GM12878 (cell line): ENCODE measurements at regions not wholly inside any gene's neighbourhood (a gene's known extent, or its start where the extent isn't known, plus 50 kb on each side); places are given as distances from the start of the nearest gene placed in this dataset.

Experiments
- ATAC-seq: fragments of 200-7000 bp; cut with Tn5 transposase; 3 replicates; pipeline ENCODE4 v1.9.1; 2020; ENCODE audit warnings: mild to moderate bottlenecking, moderate library complexity
- BruUV-seq: library from RNA; stranded (reverse); fragments of 400-500 nt; replicated peaks from 2 replicates; lab custom pipeline; 2021; lab: Mats Ljungman, UMichigan
- CTCF ChIA-PET: fragments of 300-600 bp; sonication (Branson Sonifier 250); formaldehyde crosslinking; extraction: SDS; loops from one replicate; lab custom pipeline; 2021; ENCODE audit warnings: inconsistent platforms; lab: Yijun Ruan, JAX
- POLR2A ChIA-PET: fragments of 350-600 bp; formaldehyde crosslinking; extraction: SDS; loops from one replicate; lab custom pipeline; 2021; ENCODE audit warnings: inconsistent platforms; lab: Charles Lee
- RAD21 ChIA-PET: fragments of 300-600 bp; sonication (Branson Sonifier 250); formaldehyde crosslinking; loops from one replicate; lab custom pipeline; 2023; ENCODE audit warnings: antibody characterized with exemption; ENCODE audit not compliant: unreplicated experiment; lab: Charles Lee
- SMC1A ChIA-PET: fragments of 300-600 bp; sonication (Branson Sonifier 250); formaldehyde crosslinking; loops from one replicate; lab custom pipeline; 2023; ENCODE audit not compliant: unreplicated experiment, uncharacterized antibody; lab: Charles Lee
- DNase-seq: peaks from one replicate; pipeline ENCODE4 v3.0.0-alpha.2; 2011; ENCODE audit warnings: low read depth, low spot score
- FAIRE-seq: peaks from 3 replicates; lab custom pipeline; 2011; peaks lifted over from hg19 to GRCh38; lab: Jason Lieb, UNC
- H2AFZ ChIP-seq: 2 replicates; pipeline ENCODE4 v1.6.0; 2011; ENCODE audit warnings: low read depth, low read length, control low read depth; ENCODE audit not compliant: control insufficient read depth
- H3K27ac ChIP-seq: 2 replicates; pipeline ENCODE4 v1.5.1; 2011; ENCODE audit warnings: control low read depth; ENCODE audit not compliant: control insufficient read depth, insufficient read depth
- H3K27me3 ChIP-seq, 2 experiments: replicated peaks in 1 of 2; 2 replicates each; pipeline versions ENCODE4 v1.6.0 to v1.6.1; 2011; ENCODE audit warnings: low read length in 1 of 2; ENCODE audit not compliant: control insufficient read depth in 2 of 2, insufficient read depth in 2 of 2
- H3K36me3 ChIP-seq, 2 experiments: 2 replicates each; pipeline ENCODE4 v1.5.1; 2011; ENCODE audit warnings: low read length in 1 of 2; ENCODE audit not compliant: control insufficient read depth in 2 of 2, insufficient read depth in 2 of 2
- H3K4me1 ChIP-seq: 2 replicates; pipeline ENCODE4 v1.6.1; 2011; ENCODE audit warnings: mild to moderate bottlenecking, low read length, moderate library complexity, mixed read lengths; ENCODE audit not compliant: control insufficient read depth, insufficient read depth
- H3K4me2 ChIP-seq: 2 replicates; pipeline ENCODE4 v1.6.0; 2011; ENCODE audit warnings: control low read depth; ENCODE audit not compliant: control insufficient read depth, insufficient read depth
- H3K4me3 ChIP-seq: fragments of 200-600 bp; sonication (generic); 2 replicates; pipeline ENCODE4 v1.5.1; 2016
- H3K79me2 ChIP-seq: 2 replicates; pipeline ENCODE4 v1.6.0; 2011; ENCODE audit warnings: low read length; ENCODE audit not compliant: control insufficient read depth, insufficient read depth
- H3K9ac ChIP-seq: 2 replicates; pipeline ENCODE4 v1.8.0; 2011; ENCODE audit warnings: low read length, control low read depth, mixed read lengths; ENCODE audit not compliant: control insufficient read depth, insufficient read depth
- H3K9me3 ChIP-seq: replicated peaks from 3 replicates; pipeline ENCODE4 v1.5.1; 2011; ENCODE audit warnings: mild to moderate bottlenecking, low read length; ENCODE audit not compliant: control insufficient read depth, insufficient read depth
- H4K20me1 ChIP-seq: 2 replicates; pipeline ENCODE4 v1.6.0; 2011; ENCODE audit not compliant: control insufficient read depth, insufficient read depth
- ASH2L ChIP-seq: fragments of 300-600, 200-600 bp; sonication (generic); IDR thresholded peaks from 2 replicates; pipeline ENCODE4 v1.6.1; 2017; ENCODE audit warnings: low read depth, mild to moderate bottlenecking, borderline replicate concordance
- BCL3 ChIP-seq: IDR thresholded peaks from 2 replicates; pipeline ENCODE4 v1.6.1; 2011; ENCODE audit warnings: borderline replicate concordance, low read depth, mild to moderate bottlenecking, moderate library complexity, low read length; ENCODE audit not compliant: insufficient read depth, poor library complexity, severe bottlenecking
- CBX5 ChIP-seq: sonication (generic); IDR thresholded peaks from 2 replicates; pipeline ENCODE4 v1.6.1; 2016; ENCODE audit warnings: low read depth, moderate library complexity, mild to moderate bottlenecking, inconsistent platforms
- CREB1 ChIP-seq: IDR thresholded peaks from 2 replicates; pipeline ENCODE4 v1.6.1; 2012; ENCODE audit warnings: low read depth, mild to moderate bottlenecking, inconsistent platforms
- EGR1 ChIP-seq, 2 experiments: IDR thresholded peaks; 1 replicate in 1 of 2; 2 replicates in 1 of 2; pipeline ENCODE4 v1.6.1; 2011 to 2012; ENCODE audit warnings: low read depth in 2 of 2, low read length in 2 of 2, borderline replicate concordance in 1 of 2, mild to moderate bottlenecking in 1 of 2, moderate library complexity in 1 of 2
- HDAC6 ChIP-seq: fragments of 200-600 bp; sonication (generic); IDR thresholded peaks from one replicate; pipeline ENCODE4 v1.8.0; 2017; ENCODE audit warnings: antibody characterized with exemption; ENCODE audit not compliant: unreplicated experiment
- NBN ChIP-seq: fragments of 450-650 bp; IDR thresholded peaks from 2 replicates; pipeline ENCODE4 v1.6.1; 2016
- NFYB ChIP-seq: IDR thresholded peaks from 2 replicates; pipeline ENCODE4 v1.6.1; 2011; ENCODE audit warnings: low read depth, mild to moderate bottlenecking, low read length, improper control_type of control experiment, moderate library complexity; ENCODE audit not compliant: insufficient read depth
- NR2F1 ChIP-seq: fragments of 450-650 bp; conservative IDR thresholded peaks from 2 replicates; pipeline ENCODE4 v1.6.1; 2017; ENCODE audit warnings: mild to moderate bottlenecking
- PML ChIP-seq: IDR thresholded peaks from 2 replicates; pipeline ENCODE4 v1.6.1; 2012; ENCODE audit warnings: low read length, inconsistent platforms
- POLR2A ChIP-seq: IDR thresholded peaks from 2 replicates; pipeline ENCODE4 v1.6.1; 2011; ENCODE audit warnings: low read depth, mild to moderate bottlenecking, low read length
- RAD21 ChIP-seq: IDR thresholded peaks from 2 replicates; pipeline ENCODE4 v1.6.1; 2011; ENCODE audit warnings: mild to moderate bottlenecking, low read depth, low read length, moderate library complexity; ENCODE audit not compliant: insufficient read depth
- RUNX3 ChIP-seq: IDR thresholded peaks from 2 replicates; pipeline ENCODE4 v1.6.1; 2012; ENCODE audit warnings: low read length, inconsistent platforms
- SIX5 ChIP-seq: IDR thresholded peaks from 2 replicates; pipeline ENCODE4 v1.6.1; 2011; ENCODE audit warnings: mild to moderate bottlenecking, low read depth, low read length, moderate library complexity; ENCODE audit not compliant: severe bottlenecking
- SREBF2 ChIP-seq: IDR thresholded peaks from 2 replicates; pipeline ENCODE4 v1.6.1; 2012; ENCODE audit warnings: mild to moderate bottlenecking, low read length
- TCF12 ChIP-seq: IDR thresholded peaks from 2 replicates; pipeline ENCODE4 v1.6.1; 2011; ENCODE audit warnings: low read depth, mild to moderate bottlenecking, low read length
- TCF3 ChIP-seq: IDR thresholded peaks from 2 replicates; pipeline ENCODE4 v1.6.1; 2012; ENCODE audit warnings: low read depth, mild to moderate bottlenecking, low read length, borderline replicate concordance; ENCODE audit not compliant: insufficient read depth
- WRNIP1 ChIP-seq: IDR thresholded peaks from 2 replicates; pipeline ENCODE4 v1.6.1; 2011; ENCODE audit warnings: low read depth, low read length, improper control_type of control experiment, borderline replicate concordance
- ZSCAN29 ChIP-seq: fragments of 450-650 bp; IDR thresholded peaks from 2 replicates; pipeline ENCODE4 v1.6.1; 2017; ENCODE audit warnings: mild to moderate bottlenecking, moderate library complexity
- WGBS: methylation state at CpG from one replicate; pipeline ENCODE4 v1.1.6; 2016; ENCODE audit warnings: low lambda C conversion rate; ENCODE audit not compliant: insufficient replicate concordance, insufficient coverage; ENCODE audit errors: missing lambda C conversion rate; 5-methylcytosine and 5-hydroxymethylcytosine counted together
- in situ Hi-C: fragments of 300-500 bp; cut with MboI; formaldehyde crosslinking; loops from 9 replicates; pipeline ENCODE4 v1.14.3; 2018; ENCODE audit warnings: mixed read lengths
- intact Hi-C: fragments of 100-400 bp; cut with micrococcal nuclease; formaldehyde crosslinking; loops from one replicate; pipeline ENCODE4 v1.14.2; 2022; ENCODE audit not compliant: unreplicated experiment
- TF ChIP-seq, protein P1 (sequence below): fragments of 450-650 bp; IDR thresholded peaks from 2 replicates; pipeline ENCODE4 v1.6.1; 2017; ENCODE audit warnings: mild to moderate bottlenecking, moderate library complexity

DNA sequence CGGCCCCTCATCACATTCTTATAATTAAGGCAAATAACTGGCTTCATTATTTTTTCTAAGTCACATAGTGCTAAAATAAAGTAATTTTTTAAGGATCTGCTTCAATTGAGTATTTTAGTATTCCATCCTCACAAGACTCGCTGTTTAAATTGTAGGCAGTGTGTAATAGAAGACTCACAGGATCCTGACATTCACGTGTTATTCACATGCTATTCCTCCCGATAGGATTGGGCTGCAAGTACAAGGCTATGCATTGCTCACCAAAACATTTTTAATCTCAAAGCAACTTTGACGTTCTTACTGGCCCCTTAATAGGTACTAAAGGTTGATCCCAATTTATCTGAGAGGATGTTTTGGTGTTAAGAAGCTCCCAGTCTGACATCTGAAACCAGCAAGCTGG, 127.6 kb upstream of the L3MBTL4 start:
- no peaks in the 10 kb centered on the region for H3K9me3 ChIP-seq
- H3K4me1 ChIP-seq: no peaks in the 10 kb centered on the region
- no peak overlapping the region for H3K27ac ChIP-seq
- FAIRE-seq: no peak
- ATAC-seq: no peak
- H3K4me3 ChIP-seq: no peak overlapping the region
- H3K4me2 ChIP-seq: no peak overlapping the region
- in situ Hi-C loops: loop anchor here (25.0 kb wide), 1 partner anchor 1455 kb away; no protein-coding TSS in a partner anchor
- no peak for DNase-seq
- H3K27me3 ChIP-seq: no peaks in the 10 kb centered on the region
- no TSS peak for BruUV-seq
- 28% methylated on average over 5 of the region's 5 CpGs for WGBS
- ChIA-PET CTCF (interaction anchor here (0.9 to 4.0 kb wide), 6 partner anchors 9 to 635 kb away, joined by 3 to 46 read pairs (median 4); no protein-coding TSS in a partner anchor), POLR2A (no interaction called here), SMC1A (interaction anchor here (1.2 to 1.5 kb wide), 2 partner anchors 344 to 635 kb away, joined by 4 to 7 read pairs; no protein-coding TSS in a partner anchor), RAD21 (interaction anchor here (3.7 kb wide), 1 partner anchor 344 kb away, joined by 15 read pairs; no protein-coding TSS in a partner anchor)
- no peaks in the 10 kb centered on the region for H3K79me2 ChIP-seq
- intact Hi-C loops: loop anchor here (5.0 to 10.0 kb wide), 2 partner anchors 203 to 635 kb away; no protein-coding TSS in a partner anchor
- H2AFZ ChIP-seq: no peak overlapping the region
- H4K20me1 ChIP-seq: no peaks in the 10 kb centered on the region
- H3K9ac ChIP-seq: no peak overlapping the region
- TF ChIP-seq SREBF2: no peak
- no peak for TF ChIP-seq NBN
- TF ChIP-seq, protein P1, sequence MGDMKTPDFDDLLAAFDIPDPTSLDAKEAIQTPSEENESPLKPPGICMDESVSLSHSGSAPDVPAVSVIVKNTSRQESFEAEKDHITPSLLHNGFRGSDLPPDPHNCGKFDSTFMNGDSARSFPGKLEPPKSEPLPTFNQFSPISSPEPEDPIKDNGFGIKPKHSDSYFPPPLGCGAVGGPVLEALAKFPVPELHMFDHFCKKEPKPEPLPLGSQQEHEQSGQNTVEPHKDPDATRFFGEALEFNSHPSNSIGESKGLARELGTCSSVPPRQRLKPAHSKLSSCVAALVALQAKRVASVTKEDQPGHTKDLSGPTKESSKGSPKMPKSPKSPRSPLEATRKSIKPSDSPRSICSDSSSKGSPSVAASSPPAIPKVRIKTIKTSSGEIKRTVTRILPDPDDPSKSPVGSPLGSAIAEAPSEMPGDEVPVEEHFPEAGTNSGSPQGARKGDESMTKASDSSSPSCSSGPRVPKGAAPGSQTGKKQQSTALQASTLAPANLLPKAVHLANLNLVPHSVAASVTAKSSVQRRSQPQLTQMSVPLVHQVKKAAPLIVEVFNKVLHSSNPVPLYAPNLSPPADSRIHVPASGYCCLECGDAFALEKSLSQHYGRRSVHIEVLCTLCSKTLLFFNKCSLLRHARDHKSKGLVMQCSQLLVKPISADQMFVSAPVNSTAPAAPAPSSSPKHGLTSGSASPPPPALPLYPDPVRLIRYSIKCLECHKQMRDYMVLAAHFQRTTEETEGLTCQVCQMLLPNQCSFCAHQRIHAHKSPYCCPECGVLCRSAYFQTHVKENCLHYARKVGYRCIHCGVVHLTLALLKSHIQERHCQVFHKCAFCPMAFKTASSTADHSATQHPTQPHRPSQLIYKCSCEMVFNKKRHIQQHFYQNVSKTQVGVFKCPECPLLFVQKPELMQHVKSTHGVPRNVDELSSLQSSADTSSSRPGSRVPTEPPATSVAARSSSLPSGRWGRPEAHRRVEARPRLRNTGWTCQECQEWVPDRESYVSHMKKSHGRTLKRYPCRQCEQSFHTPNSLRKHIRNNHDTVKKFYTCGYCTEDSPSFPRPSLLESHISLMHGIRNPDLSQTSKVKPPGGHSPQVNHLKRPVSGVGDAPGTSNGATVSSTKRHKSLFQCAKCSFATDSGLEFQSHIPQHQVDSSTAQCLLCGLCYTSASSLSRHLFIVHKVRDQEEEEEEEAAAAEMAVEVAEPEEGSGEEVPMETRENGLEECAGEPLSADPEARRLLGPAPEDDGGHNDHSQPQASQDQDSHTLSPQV: no peak
- no peak for TF ChIP-seq TCF3
- no peak for TF ChIP-seq RAD21
- TF ChIP-seq CREB1: no peak
- no peak for TF ChIP-seq TCF12
- TF ChIP-seq PML: no peak
- no peak for TF ChIP-seq POLR2A
- no peak for TF ChIP-seq ASH2L
- TF ChIP-seq EGR1 (IDR thresholded peaks at IDR 0.05; ENCODE audit: borderline replicate concordance in 1 of 2, low read depth in 2 of 2, low read length in 2 of 2): no peak
- no peak for TF ChIP-seq WRNIP1
- no peak for TF ChIP-seq NFYB
- no peak for TF ChIP-seq HDAC6
- TF ChIP-seq CBX5: no peak
- no peak for TF ChIP-seq RUNX3
- TF ChIP-seq ZSCAN29: no peak
- TF ChIP-seq BCL3: no peak
- no peak for TF ChIP-seq NR2F1
- no peak for TF ChIP-seq SIX5
- TF ChIP-seq, all 136 proteins: peak for 0
- no peaks in the 10 kb centered on the region for H3K36me3 ChIP-seq
